HCT116 (cell line): ENCODE measurements at regions not wholly inside any gene's neighbourhood (a gene's known extent, or its start where the extent isn't known, plus 50 kb on each side); places are given as distances from the start of the nearest gene placed in this dataset.

Experiments used
- ATAC-seq: fragments of 200-7000 bp; cut with Tn5 transposase; 2 replicates; pipeline ENCODE4 v1.9.1; 2020; ENCODE audit warnings: mild to moderate bottlenecking, moderate library complexity
- BruUV-seq: library from RNA; stranded (reverse); fragments of 400-500 nt; replicated peaks from 2 replicates; lab custom pipeline; 2021; lab: Mats Ljungman, UMichigan
- CTCF ChIA-PET: fragments of 300-600 bp; sonication (Branson Sonifier 250); formaldehyde crosslinking; loops from one replicate; lab custom pipeline; 2021; ENCODE audit warnings: antibody characterized with exemption; lab: Charles Lee
- POLR2A ChIA-PET: fragments of 300-600, 350-600 bp; sonication (Branson Sonifier 250); formaldehyde crosslinking; loops from one replicate; lab custom pipeline; 2021; ENCODE audit warnings: antibody characterized with exemption; lab: Charles Lee
- RAD21 ChIA-PET, 2 experiments: fragments of 300-600 bp; sonication (Branson Sonifier 250); formaldehyde crosslinking; loops; one replicate each; lab custom pipeline; 2023; ENCODE audit warnings: low total read pairs in 2 of 2; ENCODE audit not compliant: uncharacterized antibody in 2 of 2, unreplicated experiment in 2 of 2, low non-redundant PET in 1 of 2; lab: Charles Lee
- DNase-seq: peaks from one replicate; pipeline ENCODE4 v3.0.0-alpha.2; 2010; ENCODE audit warnings: low read depth, low spot score
- H2AFZ ChIP-seq: fragments of 200-600 bp; shearing (Covaris generic), sonication (generic); 2 replicates; pipeline ENCODE4 v1.6.1; 2017; ENCODE audit warnings: low read depth, mixed run types, mixed read lengths, antibody characterized with exemption, low read length; ENCODE audit not compliant: poor library complexity, severe bottlenecking
- H3K27ac ChIP-seq: 2 replicates; pipeline ENCODE4 v1.5.1; 2012; ENCODE audit warnings: low read depth, low read length
- H3K27me3 ChIP-seq: fragments of 200-600 bp; sonication (generic); 2 replicates; pipeline ENCODE4 v1.6.1; 2016; ENCODE audit warnings: mixed run types, low read length, mixed read lengths; ENCODE audit not compliant: insufficient read depth
- H3K36me3 ChIP-seq, 2 experiments: fragments of 200-500 bp in 1 of 2; fragments of 200-600 bp in 1 of 2; sonication (Bioruptor generic) in 1 of 2; sonication (generic) in 1 of 2; 2 replicates each; pipeline versions ENCODE4 v1.5.1 to v1.6.1; 2014 to 2016; ENCODE audit warnings: low read length in 2 of 2, inconsistent platforms in 1 of 2, mixed read lengths in 1 of 2, mixed run types in 1 of 2; ENCODE audit not compliant: insufficient read depth in 2 of 2, control insufficient read depth in 1 of 2
- H3K4me1 ChIP-seq, 2 experiments: fragments of 200-600 bp in 1 of 2; sonication (generic) in 1 of 2; 2 replicates each; pipeline versions ENCODE4 v1.5.1 to v1.6.1; 2012 to 2017; ENCODE audit warnings: low read length in 2 of 2, inconsistent platforms in 1 of 2, mild to moderate bottlenecking in 1 of 2, mixed read lengths in 1 of 2, mixed run types in 1 of 2, moderate library complexity in 1 of 2; ENCODE audit not compliant: insufficient read depth in 2 of 2, control insufficient read depth in 1 of 2
- H3K4me2 ChIP-seq: fragments of 200-600 bp; sonication (generic); 2 replicates; pipeline ENCODE4 v1.6.1; 2017; ENCODE audit warnings: mixed run types, low read length, mixed read lengths
- H3K4me3 ChIP-seq, 2 experiments: fragments of 200-600 bp in 1 of 2; sonication (generic) in 1 of 2; replicated peaks in 1 of 2; 2 replicates each; pipeline ENCODE4 v1.5.1; 2011 to 2016; ENCODE audit warnings: low read length in 2 of 2, control low read depth in 1 of 2, low read depth in 1 of 2, mild to moderate bottlenecking in 1 of 2, mixed read lengths in 1 of 2, mixed run types in 1 of 2
- H3K79me2 ChIP-seq: fragments of 200-600 bp; sonication (generic); 2 replicates; pipeline ENCODE4 v1.6.1; 2017; ENCODE audit warnings: mild to moderate bottlenecking, mixed run types, low read length, moderate library complexity, mixed read lengths; ENCODE audit not compliant: insufficient read depth
- H3K9ac ChIP-seq: fragments of 200-600 bp; sonication (generic); 2 replicates; pipeline ENCODE4 v1.6.1; 2016; ENCODE audit warnings: low read length, mixed read lengths
- H3K9me2 ChIP-seq: fragments of 200-600 bp; sonication (generic), shearing (Covaris generic); 2 replicates; pipeline ENCODE4 v1.6.1; 2017; ENCODE audit warnings: mixed run types, mild to moderate bottlenecking, moderate library complexity; ENCODE audit not compliant: insufficient read depth
- H3K9me3 ChIP-seq, 2 experiments: fragments of 200-500 bp in 1 of 2; fragments of 200-600 bp in 1 of 2; sonication (Bioruptor generic) in 1 of 2; sonication (generic) in 1 of 2; 2 replicates each; pipeline ENCODE4 v1.6.1; 2014 to 2017; ENCODE audit warnings: low read length in 2 of 2, mixed read lengths in 2 of 2, inconsistent platforms in 1 of 2, low read depth in 1 of 2, mild to moderate bottlenecking in 1 of 2, mixed run types in 1 of 2, moderate library complexity in 1 of 2; ENCODE audit not compliant: control insufficient read depth in 1 of 2, insufficient read depth in 1 of 2
- H4K20me1 ChIP-seq: fragments of 200-600 bp; sonication (generic), shearing (Covaris generic); 2 replicates; pipeline ENCODE4 v1.6.1; 2017; ENCODE audit warnings: mixed run types, mild to moderate bottlenecking, moderate library complexity; ENCODE audit not compliant: insufficient read depth
- ATF3 ChIP-seq: IDR thresholded peaks from 2 replicates; pipeline ENCODE4 v1.6.1; 2012
- CBX3 ChIP-seq: IDR thresholded peaks from 2 replicates; pipeline ENCODE4 v1.6.1; 2012; ENCODE audit warnings: low read depth
- CEBPB ChIP-seq: IDR thresholded peaks from 2 replicates; pipeline ENCODE4 v1.6.1; 2012; ENCODE audit warnings: low read depth
- CTCF ChIP-seq, 3 experiments: fragments of 200-600 bp in 1 of 3; sonication (generic) in 1 of 3; IDR thresholded peaks in 2 of 3; conservative IDR thresholded peaks in 1 of 3; 2 replicates each; pipeline ENCODE4 v1.5.1; 2012 to 2017; ENCODE audit warnings: low read depth in 2 of 3, low read length in 2 of 3, antibody characterized with exemption in 1 of 3, borderline replicate concordance in 1 of 3, control low read depth in 1 of 3, mild to moderate bottlenecking in 1 of 3, mixed read lengths in 1 of 3, mixed run types in 1 of 3, moderate library complexity in 1 of 3; ENCODE audit not compliant: insufficient read depth in 1 of 3
- EGR1 ChIP-seq: IDR thresholded peaks from 2 replicates; pipeline ENCODE4 v1.6.1; 2012; ENCODE audit warnings: low read depth
- ELF1 ChIP-seq: IDR thresholded peaks from 2 replicates; pipeline ENCODE4 v1.6.1; 2012; ENCODE audit warnings: low read depth, borderline replicate concordance
- EZH2phosphoT487 ChIP-seq: fragments of 200-600 bp; IDR thresholded peaks from 2 replicates; pipeline ENCODE4 v1.6.1; 2018; ENCODE audit warnings: antibody characterized with exemption, borderline replicate concordance
- FOSL1 ChIP-seq: IDR thresholded peaks from 2 replicates; pipeline ENCODE4 v1.6.1; 2012; ENCODE audit warnings: low read depth
- JUND ChIP-seq: IDR thresholded peaks from 2 replicates; pipeline ENCODE4 v1.6.1; 2012
- MAX ChIP-seq: IDR thresholded peaks from 2 replicates; pipeline ENCODE4 v1.6.1; 2012
- POLR2A ChIP-seq: IDR thresholded peaks from 2 replicates; pipeline ENCODE4 v1.7.0; 2011; ENCODE audit warnings: borderline replicate concordance; ENCODE audit not compliant: insufficient read depth, insufficient read length; ENCODE audit errors: extremely low read depth
- POLR2AphosphoS5 ChIP-seq: IDR thresholded peaks from 2 replicates; pipeline ENCODE4 v1.6.1; 2011; ENCODE audit warnings: mild to moderate bottlenecking, low read depth, low read length, moderate library complexity
- SP1 ChIP-seq: IDR thresholded peaks from 2 replicates; pipeline ENCODE4 v1.6.1; 2012; ENCODE audit warnings: low read depth
- TCF7L2 ChIP-seq: IDR thresholded peaks from 2 replicates; pipeline ENCODE4 v1.7.0; 2011; ENCODE audit warnings: borderline replicate concordance, inconsistent platforms; ENCODE audit not compliant: insufficient read depth, insufficient read length; ENCODE audit errors: extremely low read depth
- YY1 ChIP-seq: IDR thresholded peaks from 2 replicates; pipeline ENCODE4 v1.6.1; 2011; ENCODE audit warnings: low read length, low read depth, moderate library complexity, mild to moderate bottlenecking; ENCODE audit not compliant: insufficient replicate concordance; ENCODE audit errors: extremely low read depth
- ZBTB33 ChIP-seq: IDR thresholded peaks from 2 replicates; pipeline ENCODE4 v1.6.1; 2011; ENCODE audit warnings: mild to moderate bottlenecking, low read length, moderate library complexity; ENCODE audit not compliant: insufficient replicate concordance; ENCODE audit errors: extremely low read depth
- ZFX ChIP-seq: fragments of 450-650 bp; IDR thresholded peaks from 2 replicates; pipeline ENCODE4 v1.6.1; 2017
- intact Hi-C: fragments of 100-400 bp; cut with micrococcal nuclease; formaldehyde crosslinking; loops from 2 replicates; pipeline ENCODE4 v1.10.0; 2022

- intact Hi-C loops: no loop called here
- H3K27me3 ChIP-seq: peaks cover 53% of the 10 kb centered on the region
- H3K4me1 ChIP-seq: no peaks in the 10 kb centered on the region
- no peak overlapping the region for H3K9ac ChIP-seq
- DNase-seq (no peak), ATAC-seq (no peak)
- H3K36me3 ChIP-seq: no peaks in the 10 kb centered on the region
- H3K4me2 ChIP-seq: no peak overlapping the region
- no peak overlapping the region for H3K27ac ChIP-seq
- ChIA-PET CTCF (no interaction called here), RAD21 (no interaction called here), POLR2A (no interaction called here)
- no TSS peak for BruUV-seq
- H3K4me3 ChIP-seq: no peak overlapping the region
- H2AFZ ChIP-seq: no peak overlapping the region
- H3K79me2 ChIP-seq: no peaks in the 10 kb centered on the region
- H3K9me3 ChIP-seq: no peaks in the 10 kb centered on the region
- no peaks in the 10 kb centered on the region for H3K9me2 ChIP-seq
- TF ChIP-seq TCF7L2 (no peak), ZFX (no peak), EGR1 (no peak), ELF1 (no peak), SP1 (no peak), JUND (no peak), ATF3 (no peak), CBX3 (no peak), CTCF (IDR thresholded peaks at IDR 0.05 in 2 of 3, conservative IDR thresholded peaks at IDR 0.05 in 1 of 3; ENCODE audit: borderline replicate concordance in 1 of 3, insufficient read depth in 1 of 3, low read depth in 2 of 3, low read length in 2 of 3) (no peak), YY1 (no peak), EZH2phosphoT487 (no peak), POLR2A (no peak), MAX (no peak), FOSL1 (no peak), POLR2AphosphoS5 (no peak), ZBTB33 (no peak), CEBPB (no peak)
- H4K20me1 ChIP-seq: no peaks in the 10 kb centered on the region
These were observed 71.1 kb downstream of the IRX3 start for GRCh38 chr16:54215471-54215870.
